ENCODE measurements at regions not wholly inside any gene's neighbourhood (a gene's known extent, or its start where the extent isn't known, plus 50 kb on each side); places are given as distances from the start of the nearest gene placed in this dataset.

GRCh38 chr2:45178854-45179253 is 169.6 kb upstream of the SIX2 start:
- TF ChIP-seq, protein P1, sequence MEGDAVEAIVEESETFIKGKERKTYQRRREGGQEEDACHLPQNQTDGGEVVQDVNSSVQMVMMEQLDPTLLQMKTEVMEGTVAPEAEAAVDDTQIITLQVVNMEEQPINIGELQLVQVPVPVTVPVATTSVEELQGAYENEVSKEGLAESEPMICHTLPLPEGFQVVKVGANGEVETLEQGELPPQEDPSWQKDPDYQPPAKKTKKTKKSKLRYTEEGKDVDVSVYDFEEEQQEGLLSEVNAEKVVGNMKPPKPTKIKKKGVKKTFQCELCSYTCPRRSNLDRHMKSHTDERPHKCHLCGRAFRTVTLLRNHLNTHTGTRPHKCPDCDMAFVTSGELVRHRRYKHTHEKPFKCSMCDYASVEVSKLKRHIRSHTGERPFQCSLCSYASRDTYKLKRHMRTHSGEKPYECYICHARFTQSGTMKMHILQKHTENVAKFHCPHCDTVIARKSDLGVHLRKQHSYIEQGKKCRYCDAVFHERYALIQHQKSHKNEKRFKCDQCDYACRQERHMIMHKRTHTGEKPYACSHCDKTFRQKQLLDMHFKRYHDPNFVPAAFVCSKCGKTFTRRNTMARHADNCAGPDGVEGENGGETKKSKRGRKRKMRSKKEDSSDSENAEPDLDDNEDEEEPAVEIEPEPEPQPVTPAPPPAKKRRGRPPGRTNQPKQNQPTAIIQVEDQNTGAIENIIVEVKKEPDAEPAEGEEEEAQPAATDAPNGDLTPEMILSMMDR (IDR thresholded peaks at IDR 0.05; ENCODE audit: borderline replicate concordance, control extremely low read depth, extremely low read depth, insufficient read depth, missing control alignments), result no peak
- DNase-seq (ENCODE audit: low spot score), result no peak
- in situ Hi-C loops (cut with MboI; ENCODE audit: low sequenced_read_pairs, unreplicated experiment), result no loop called here

DNA sequence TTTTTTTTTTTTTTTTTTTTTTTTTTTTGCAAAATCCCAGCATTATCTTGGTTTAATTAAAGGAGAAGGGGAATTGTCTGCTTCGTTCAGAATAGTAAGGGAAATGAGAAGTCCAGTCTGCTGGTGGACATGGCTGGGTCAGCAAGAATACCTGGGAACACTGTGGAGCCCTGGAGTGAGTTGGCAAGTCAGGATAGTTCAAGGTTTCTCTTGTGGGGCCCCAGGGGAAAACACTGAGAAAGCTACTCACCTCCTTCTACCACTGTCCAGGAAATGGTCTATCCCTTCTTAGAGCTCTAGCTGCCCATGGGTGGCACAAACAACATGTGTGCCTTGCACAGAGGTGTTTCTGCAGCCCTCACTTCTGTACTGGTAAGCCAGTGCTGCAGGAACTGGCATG is 169.1 kb upstream of the SIX2 start:
- TF ChIP-seq, protein P1 (IDR thresholded peaks at IDR 0.05; ENCODE audit: borderline replicate concordance, control extremely low read depth, extremely low read depth, insufficient read depth, missing control alignments), result no peak
- DNase-seq (ENCODE audit: low spot score), result no peak
- in situ Hi-C loops (cut with MboI; ENCODE audit: low sequenced_read_pairs, unreplicated experiment), result no loop called here

DNA sequence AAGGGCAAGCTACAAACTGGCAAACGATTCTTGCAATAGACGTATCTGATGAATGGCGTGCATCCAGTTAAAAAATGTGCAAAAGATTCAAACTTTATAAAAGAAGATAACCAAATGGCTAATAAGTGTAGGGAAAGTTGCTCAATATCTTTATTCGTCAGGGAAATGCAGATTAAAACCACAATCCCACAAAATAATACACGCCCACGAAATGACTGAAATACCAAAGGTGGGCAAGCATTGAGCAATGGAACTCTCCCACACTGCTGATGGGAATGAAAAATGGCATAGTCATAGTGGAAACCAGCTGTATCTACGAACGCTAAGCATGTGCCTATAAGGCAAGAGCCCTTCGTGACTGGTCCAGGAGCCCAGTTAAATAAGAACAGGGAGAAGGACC is 168.6 kb upstream of the SIX2 start:
- DNase-seq (ENCODE audit: low spot score), result no peak
- TF ChIP-seq, protein P1 (IDR thresholded peaks at IDR 0.05; ENCODE audit: borderline replicate concordance, control extremely low read depth, extremely low read depth, insufficient read depth, missing control alignments), result no peak
- in situ Hi-C loops (cut with MboI; ENCODE audit: low sequenced_read_pairs, unreplicated experiment), result no loop called here

DNA sequence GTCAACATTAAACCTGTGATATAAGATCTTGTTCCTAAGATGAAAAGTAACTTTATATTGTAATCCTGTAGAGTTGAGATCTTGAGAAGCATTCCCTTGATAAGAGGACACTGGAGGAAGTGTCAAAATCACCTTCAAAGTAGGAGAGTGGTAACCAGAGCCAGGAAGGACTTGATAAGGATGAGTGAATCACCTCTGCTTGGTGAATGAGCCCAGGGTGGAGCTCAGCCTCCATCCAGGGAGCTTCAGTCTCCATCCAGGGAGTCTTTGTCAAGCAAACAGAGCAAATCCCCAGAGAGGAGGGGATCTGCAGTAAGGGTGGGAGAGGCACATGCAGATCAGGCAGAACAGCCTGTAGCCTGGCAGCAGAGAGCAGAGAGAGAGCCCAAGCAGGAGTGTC is 167.1 kb upstream of the SIX2 start:
- in situ Hi-C loops (cut with MboI; ENCODE audit: low sequenced_read_pairs, unreplicated experiment), result no loop called here
- TF ChIP-seq, protein P1 (IDR thresholded peaks at IDR 0.05; ENCODE audit: borderline replicate concordance, control extremely low read depth, extremely low read depth, insufficient read depth, missing control alignments), result no peak
- no peak for DNase-seq (ENCODE audit: low spot score)

- in situ Hi-C loops (cut with MboI; ENCODE audit: low sequenced_read_pairs, unreplicated experiment), result no loop called here
- TF ChIP-seq, protein P1 (IDR thresholded peaks at IDR 0.05; ENCODE audit: borderline replicate concordance, control extremely low read depth, extremely low read depth, insufficient read depth, missing control alignments), result no peak
- no peak for DNase-seq (ENCODE audit: low spot score)
These were observed 164.3 kb upstream of the SIX2 start for GRCh38 chr2:45173513-45173912.

- in situ Hi-C loops (cut with MboI; ENCODE audit: low sequenced_read_pairs, unreplicated experiment), result no loop called here
- TF ChIP-seq, protein P1 (IDR thresholded peaks at IDR 0.05; ENCODE audit: borderline replicate concordance, control extremely low read depth, extremely low read depth, insufficient read depth, missing control alignments), result no peak
- DNase-seq (ENCODE audit: low spot score), result no peak
These were observed 163.6 kb upstream of the SIX2 start for GRCh38 chr2:45172760-45173392.
